Neural progenitor cell (in vitro differentiated cells): ENCODE measurements at regions not wholly inside any gene's neighbourhood (a gene's known extent, or its start where the extent isn't known, plus 50 kb on each side); places are given as distances from the start of the nearest gene placed in this dataset.

Source experiments
- DNase-seq: peaks from one replicate; pipeline ENCODE4 v3.0.0-alpha.2; 2016; ENCODE audit warnings: low spot score
- H2AFZ ChIP-seq: fragments of 200-600 bp; sonication (generic); replicated peaks from 2 replicates; pipeline ENCODE4 v1.6.1; 2016; ENCODE audit warnings: antibody characterized with exemption
- H3F3A ChIP-seq: fragments of 200-600 bp; sonication (generic); 2 replicates; pipeline ENCODE4 v1.6.1; 2016; ENCODE audit warnings: antibody characterized with exemption, low read depth
- H3K27ac ChIP-seq: fragments of 200-600 bp; sonication (generic); 2 replicates; pipeline ENCODE4 v1.5.1; 2016; ENCODE audit warnings: mild to moderate bottlenecking
- H3K27me3 ChIP-seq: fragments of 200-600 bp; sonication (generic); 2 replicates; pipeline ENCODE4 v1.6.1; 2016; ENCODE audit warnings: mild to moderate bottlenecking, moderate library complexity
- H3K36me3 ChIP-seq: fragments of 200-600 bp; sonication (generic); 2 replicates; pipeline ENCODE4 v1.5.1; 2016
- H3K4me1 ChIP-seq: fragments of 200-600 bp; sonication (generic); 2 replicates; pipeline ENCODE4 v1.6.1; 2016; ENCODE audit warnings: mixed run types
- H3K4me2 ChIP-seq: fragments of 200-600 bp; sonication (generic); 2 replicates; pipeline ENCODE4 v1.6.1; 2016
- H3K4me3 ChIP-seq: fragments of 200-600 bp; sonication (generic); 2 replicates; pipeline ENCODE4 v1.5.1; 2016
- H3K79me2 ChIP-seq: fragments of 200-600 bp; sonication (generic); 2 replicates; pipeline ENCODE4 v1.6.1; 2016; ENCODE audit warnings: low read depth
- H3K9ac ChIP-seq: fragments of 200-600 bp; sonication (generic); 2 replicates; pipeline ENCODE4 v1.6.1; 2016
- H3K9me3 ChIP-seq: fragments of 200-600 bp; sonication (generic); 2 replicates; pipeline ENCODE4 v1.5.1; 2016; ENCODE audit warnings: low read depth
- H4K20me1 ChIP-seq: fragments of 200-600 bp; sonication (generic); 2 replicates; pipeline ENCODE4 v1.6.1; 2016; ENCODE audit warnings: low read depth
- H3K27ac Mint-ChIP-seq: 3 replicates; pipeline ENCODE4 v1.8.0; 2021; ENCODE audit warnings: mixed read lengths
- H3K27me3 Mint-ChIP-seq: 2 replicates; pipeline ENCODE4 v1.8.0; 2022; ENCODE audit warnings: low read depth, mild to moderate bottlenecking, inconsistent platforms, moderate library complexity, mixed read lengths; ENCODE audit not compliant: insufficient read depth
- H3K36me3 Mint-ChIP-seq: 3 replicates; pipeline ENCODE4 v1.8.0; 2021; ENCODE audit warnings: mixed read lengths
- H3K4me1 Mint-ChIP-seq: 3 replicates; pipeline ENCODE4 v1.8.0; 2021; ENCODE audit warnings: mixed read lengths
- H3K4me3 Mint-ChIP-seq: 3 replicates; pipeline ENCODE4 v1.8.0; 2021; ENCODE audit warnings: mild to moderate bottlenecking, moderate library complexity, mixed read lengths
- H3K9me3 Mint-ChIP-seq: 3 replicates; pipeline ENCODE4 v1.8.0; 2020; ENCODE audit warnings: mixed read lengths
- EZH2 ChIP-seq: fragments of 200-600 bp; sonication (generic); IDR thresholded peaks from 2 replicates; pipeline ENCODE4 v1.6.1; 2017; ENCODE audit warnings: antibody characterized with exemption, mild to moderate bottlenecking, moderate library complexity
- EZH2phosphoT487 ChIP-seq: fragments of 200-600 bp; sonication (generic); IDR thresholded peaks from 2 replicates; pipeline ENCODE4 v1.6.1; 2017; ENCODE audit warnings: antibody characterized with exemption
- TF ChIP-seq, protein P1 (sequence below): fragments of 200-600 bp; sonication (generic); IDR thresholded peaks from 2 replicates; pipeline ENCODE4 v1.5.1; 2017; ENCODE audit warnings: antibody characterized with exemption, mild to moderate bottlenecking

DNA sequence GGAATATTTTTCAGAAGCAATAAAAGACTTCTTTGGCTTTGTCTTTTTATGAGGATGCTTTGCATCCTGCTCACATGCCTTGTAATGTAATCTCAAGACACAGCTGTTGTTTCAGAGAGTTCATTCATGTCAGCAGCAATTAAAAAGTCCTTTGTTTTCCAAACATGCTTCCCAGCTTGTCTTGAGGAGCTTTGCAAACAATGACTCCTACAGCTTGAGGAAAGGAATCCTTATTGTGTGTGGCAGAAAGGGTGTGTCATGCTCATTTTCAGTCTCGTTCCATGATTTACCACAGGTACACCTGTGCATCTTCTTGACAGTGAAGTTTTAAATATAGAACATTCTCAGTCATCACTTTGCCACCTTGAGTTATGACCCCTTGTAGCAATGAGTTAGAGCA is 139.2 kb upstream of the AADAT start:
- H3K79me2 ChIP-seq: no peaks in the 10 kb centered on the region
- no peak overlapping the region for H3K27ac ChIP-seq
- H3K9ac ChIP-seq: no peak overlapping the region
- Mint-ChIP-seq H3K4me1 (no peaks in the 10 kb centered on the region), H3K9me3 (no peaks in the 10 kb centered on the region), H3K27me3 (no peaks in the 10 kb centered on the region), H3K27ac (no peak overlapping the region), H3K4me3 (no peak overlapping the region), H3K36me3 (no peaks in the 10 kb centered on the region)
- TF ChIP-seq, protein P1, sequence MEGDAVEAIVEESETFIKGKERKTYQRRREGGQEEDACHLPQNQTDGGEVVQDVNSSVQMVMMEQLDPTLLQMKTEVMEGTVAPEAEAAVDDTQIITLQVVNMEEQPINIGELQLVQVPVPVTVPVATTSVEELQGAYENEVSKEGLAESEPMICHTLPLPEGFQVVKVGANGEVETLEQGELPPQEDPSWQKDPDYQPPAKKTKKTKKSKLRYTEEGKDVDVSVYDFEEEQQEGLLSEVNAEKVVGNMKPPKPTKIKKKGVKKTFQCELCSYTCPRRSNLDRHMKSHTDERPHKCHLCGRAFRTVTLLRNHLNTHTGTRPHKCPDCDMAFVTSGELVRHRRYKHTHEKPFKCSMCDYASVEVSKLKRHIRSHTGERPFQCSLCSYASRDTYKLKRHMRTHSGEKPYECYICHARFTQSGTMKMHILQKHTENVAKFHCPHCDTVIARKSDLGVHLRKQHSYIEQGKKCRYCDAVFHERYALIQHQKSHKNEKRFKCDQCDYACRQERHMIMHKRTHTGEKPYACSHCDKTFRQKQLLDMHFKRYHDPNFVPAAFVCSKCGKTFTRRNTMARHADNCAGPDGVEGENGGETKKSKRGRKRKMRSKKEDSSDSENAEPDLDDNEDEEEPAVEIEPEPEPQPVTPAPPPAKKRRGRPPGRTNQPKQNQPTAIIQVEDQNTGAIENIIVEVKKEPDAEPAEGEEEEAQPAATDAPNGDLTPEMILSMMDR: no peak
- peak; percentile 77 for TF ChIP-seq EZH2phosphoT487
- TF ChIP-seq EZH2: no peak
- H3K4me1 ChIP-seq: peaks cover 8% of the 10 kb centered on the region
- no peaks in the 10 kb centered on the region for H4K20me1 ChIP-seq
- H3K27me3 ChIP-seq: no peaks in the 10 kb centered on the region
- no peaks in the 10 kb centered on the region for H3K36me3 ChIP-seq
- H3K4me3 ChIP-seq: no peak overlapping the region
- H3F3A ChIP-seq: no peaks in the 10 kb centered on the region
- no peaks in the 10 kb centered on the region for H3K9me3 ChIP-seq
- DNase-seq: peak; percentile 53
- H3K4me2 ChIP-seq: peak overlapping the region; percentile 14
- no peak overlapping the region for H2AFZ ChIP-seq

- H3K9ac ChIP-seq: no peak overlapping the region
- no peaks in the 10 kb centered on the region for H3K79me2 ChIP-seq
- TF ChIP-seq EZH2phosphoT487 (no peak), EZH2 (no peak)
- TF ChIP-seq, protein P1: peak; percentile 30
- Mint-ChIP-seq H3K27ac (no peak overlapping the region), H3K4me1 (no peaks in the 10 kb centered on the region), H3K9me3 (no peaks in the 10 kb centered on the region), H3K4me3 (no peak overlapping the region), H3K27me3 (no peaks in the 10 kb centered on the region), H3K36me3 (no peaks in the 10 kb centered on the region)
- peak; percentile 25 for DNase-seq
- H3K4me1 ChIP-seq: peaks cover 8% of the 10 kb centered on the region
- no peaks in the 10 kb centered on the region for H3K36me3 ChIP-seq
- no peaks in the 10 kb centered on the region for H3K9me3 ChIP-seq
- H3K4me3 ChIP-seq: no peak overlapping the region
- no peaks in the 10 kb centered on the region for H4K20me1 ChIP-seq
- H3K27me3 ChIP-seq: no peaks in the 10 kb centered on the region
- no peaks in the 10 kb centered on the region for H3F3A ChIP-seq
- H2AFZ ChIP-seq: no peak overlapping the region
- H3K4me2 ChIP-seq: peak overlapping the region; percentile 14
- H3K27ac ChIP-seq: no peak overlapping the region
Measured at GRCh38 chr4:170227928-170228327, 138.2 kb upstream of the AADAT start.

GRCh38 chr4:170226288-170226687 is 136.5 kb upstream of the AADAT start:
- H3K9me3 ChIP-seq: no peaks in the 10 kb centered on the region
- H4K20me1 ChIP-seq: no peaks in the 10 kb centered on the region
- H3K4me1 ChIP-seq: peaks cover 8% of the 10 kb centered on the region
- DNase-seq: no peak
- no peak overlapping the region for H3K4me3 ChIP-seq
- no peaks in the 10 kb centered on the region for H3K79me2 ChIP-seq
- H3K27me3 ChIP-seq: no peaks in the 10 kb centered on the region
- H3K27ac ChIP-seq: no peak overlapping the region
- no peaks in the 10 kb centered on the region for H3K36me3 Mint-ChIP-seq
- no peak overlapping the region for H3K4me2 ChIP-seq
- TF ChIP-seq, protein P1: no peak
- TF ChIP-seq EZH2phosphoT487 (no peak), EZH2 (no peak)
- H2AFZ ChIP-seq: peak overlapping the region; percentile 74
- no peak overlapping the region for H3K9ac ChIP-seq
- H3F3A ChIP-seq: no peaks in the 10 kb centered on the region
- H3K36me3 ChIP-seq: no peaks in the 10 kb centered on the region
- H3K27me3 Mint-ChIP-seq: no peaks in the 10 kb centered on the region
- H3K4me1 Mint-ChIP-seq: no peaks in the 10 kb centered on the region
- H3K4me3 Mint-ChIP-seq: no peak overlapping the region
- peaks cover 4% of the 10 kb centered on the region for H3K9me3 Mint-ChIP-seq
- no peak overlapping the region for H3K27ac Mint-ChIP-seq
